ENCODE measurements at regions not wholly inside any gene's neighbourhood (a gene's known extent, or its start where the extent isn't known, plus 50 kb on each side); places are given as distances from the start of the nearest gene placed in this dataset.

- Histone ChIP-seq H2AFZ (ENCODE audit: low read length) (no peak overlapping the region), H4K20me1 (ENCODE audit: control insufficient read depth, extremely low read depth, insufficient read depth, low read length) (no peaks in the 10 kb centered on the region), H3K4me2 (ENCODE audit: extremely low read depth, insufficient read depth, low read length) (no peak overlapping the region), H3K27ac (ENCODE audit: insufficient read depth, low read length) (no peak overlapping the region), H3K4me3 (replicated peaks in 1 of 4; ENCODE audit: control extremely low read depth in 1 of 4, insufficient read depth in 1 of 4, low read depth in 3 of 4, low read length in 4 of 4) (no peak overlapping the region), H3K4me1 (ENCODE audit: control insufficient read depth, extremely low read depth, insufficient read depth, low read length) (peaks cover 3% of the 10 kb centered on the region), H3K9me3 (ENCODE audit: control insufficient read depth, insufficient read depth, low read depth, low read length) (no peaks in the 10 kb centered on the region), H3K79me2 (ENCODE audit: control insufficient read depth, insufficient read depth, low read length) (no peaks in the 10 kb centered on the region), H3K27me3 (ENCODE audit: control insufficient read depth, insufficient read depth, low read length) (no peaks in the 10 kb centered on the region), H3K9ac (ENCODE audit: insufficient read depth, low read length) (no peak overlapping the region), H3K36me3 (ENCODE audit: control insufficient read depth, insufficient read depth, low read length) (no peaks in the 10 kb centered on the region)
- DNase-seq (ENCODE audit: low read depth in 2 of 2), result no peak
- no peak for TF ChIP-seq EZH2 (IDR thresholded peaks at IDR 0.05; ENCODE audit: low read length, missing control alignments)
- no peak for TF ChIP-seq CTCF (conservative IDR thresholded peaks at IDR 0.05 in 1 of 2, IDR thresholded peaks at IDR 0.05 in 1 of 2; ENCODE audit: low read depth in 1 of 2, low read length in 2 of 2)
These were observed 55.3 kb upstream of the SDK1 start for GRCh38 chr7:3245721-3246120.

- Histone ChIP-seq H3K9ac (ENCODE audit: insufficient read depth, low read length) (no peak overlapping the region), H3K27me3 (ENCODE audit: control insufficient read depth, insufficient read depth, low read length) (no peaks in the 10 kb centered on the region), H3K4me2 (ENCODE audit: extremely low read depth, insufficient read depth, low read length) (no peak overlapping the region), H3K9me3 (ENCODE audit: control insufficient read depth, insufficient read depth, low read depth, low read length) (no peaks in the 10 kb centered on the region), H3K27ac (ENCODE audit: insufficient read depth, low read length) (no peak overlapping the region), H3K4me3 (replicated peaks in 1 of 4; ENCODE audit: control extremely low read depth in 1 of 4, insufficient read depth in 1 of 4, low read depth in 3 of 4, low read length in 4 of 4) (no peak overlapping the region), H3K79me2 (ENCODE audit: control insufficient read depth, insufficient read depth, low read length) (no peaks in the 10 kb centered on the region), H3K4me1 (ENCODE audit: control insufficient read depth, extremely low read depth, insufficient read depth, low read length) (peaks cover 3% of the 10 kb centered on the region), H3K36me3 (ENCODE audit: control insufficient read depth, insufficient read depth, low read length) (no peaks in the 10 kb centered on the region), H4K20me1 (ENCODE audit: control insufficient read depth, extremely low read depth, insufficient read depth, low read length) (no peaks in the 10 kb centered on the region), H2AFZ (ENCODE audit: low read length) (no peak overlapping the region)
- TF ChIP-seq EZH2 (IDR thresholded peaks at IDR 0.05; ENCODE audit: low read length, missing control alignments) (no peak), CTCF (conservative IDR thresholded peaks at IDR 0.05 in 1 of 2, IDR thresholded peaks at IDR 0.05 in 1 of 2; ENCODE audit: low read depth in 1 of 2, low read length in 2 of 2) (no peak)
- DNase-seq (ENCODE audit: low read depth in 2 of 2), result no peak
These were observed 54.9 kb upstream of the SDK1 start for GRCh38 chr7:3246127-3246526.

GRCh38 chr7:3246651-3247050 is 54.4 kb upstream of the SDK1 start:
- DNase-seq (ENCODE audit: low read depth in 2 of 2), result peak in 1 of 2 donors; percentile 64
- TF ChIP-seq EZH2 (IDR thresholded peaks at IDR 0.05; ENCODE audit: low read length, missing control alignments) (no peak), CTCF (conservative IDR thresholded peaks at IDR 0.05 in 1 of 2, IDR thresholded peaks at IDR 0.05 in 1 of 2; ENCODE audit: low read depth in 1 of 2, low read length in 2 of 2) (no peak)
- H3K79me2 ChIP-seq (ENCODE audit: control insufficient read depth, insufficient read depth, low read length), result no peaks in the 10 kb centered on the region

More at GRCh38 chr7:3246651-3247050, 54.4 kb upstream of the SDK1 start:
- H3K4me2 ChIP-seq (ENCODE audit: extremely low read depth, insufficient read depth, low read length), result no peak overlapping the region
- H3K4me3 ChIP-seq (replicated peaks in 1 of 4; ENCODE audit: control extremely low read depth in 1 of 4, insufficient read depth in 1 of 4, low read depth in 3 of 4, low read length in 4 of 4), result no peak overlapping the region
- no peak overlapping the region for H3K27ac ChIP-seq (ENCODE audit: insufficient read depth, low read length)
- no peak overlapping the region for H2AFZ ChIP-seq (ENCODE audit: low read length)
- no peaks in the 10 kb centered on the region for H3K27me3 ChIP-seq (ENCODE audit: control insufficient read depth, insufficient read depth, low read length)
- H3K9me3 ChIP-seq (ENCODE audit: control insufficient read depth, insufficient read depth, low read depth, low read length), result no peaks in the 10 kb centered on the region
- no peaks in the 10 kb centered on the region for H4K20me1 ChIP-seq (ENCODE audit: control insufficient read depth, extremely low read depth, insufficient read depth, low read length)
- no peak overlapping the region for H3K9ac ChIP-seq (ENCODE audit: insufficient read depth, low read length)
- peaks cover 3% of the 10 kb centered on the region for H3K4me1 ChIP-seq (ENCODE audit: control insufficient read depth, extremely low read depth, insufficient read depth, low read length)
- H3K36me3 ChIP-seq (ENCODE audit: control insufficient read depth, insufficient read depth, low read length), result no peaks in the 10 kb centered on the region

Measured in fibroblast of lung (primary cell).